ENCODE measurements at regions not wholly inside any gene's neighbourhood (a gene's known extent, or its start where the extent isn't known, plus 50 kb on each side); places are given as distances from the start of the nearest gene placed in this dataset.

- H3K4me1 ChIP-seq (ENCODE audit: insufficient read depth, low read length, severe bottlenecking), result no peaks in the 10 kb centered on the region
- no peak overlapping the region for H3K4me2 ChIP-seq (ENCODE audit: low read length)
- no peak overlapping the region for H2AFZ ChIP-seq (ENCODE audit: low read length)
- TF ChIP-seq EZH2 (IDR thresholded peaks at IDR 0.05; ENCODE audit: borderline replicate concordance, low read length) (no peak), CTCF (IDR thresholded peaks at IDR 0.05; ENCODE audit: low read length) (no peak)
- H3F3A ChIP-seq (ENCODE audit: insufficient read depth, low read length), result no peaks in the 10 kb centered on the region
- no peak overlapping the region for H3K9ac ChIP-seq (ENCODE audit: low read length)
- no peaks in the 10 kb centered on the region for H3K9me2 ChIP-seq (ENCODE audit: low read depth, low read length)
- H3K36me3 ChIP-seq (ENCODE audit: insufficient read depth, low read length), result no peaks in the 10 kb centered on the region
- H3K4me3 ChIP-seq (ENCODE audit: low read depth, low read length, poor library complexity, severe bottlenecking), result no peak overlapping the region
- H3K79me2 ChIP-seq (ENCODE audit: insufficient read depth, low read length), result no peaks in the 10 kb centered on the region
- H3K27ac ChIP-seq (ENCODE audit: low read depth, low read length, poor library complexity, severe bottlenecking), result no peak overlapping the region
- no peaks in the 10 kb centered on the region for H3K9me3 ChIP-seq (ENCODE audit: low read length)
- no peaks in the 10 kb centered on the region for H4K20me1 ChIP-seq (ENCODE audit: insufficient read depth, low read length)
- H3K27me3 ChIP-seq (ENCODE audit: insufficient read depth, low read length), result no peaks in the 10 kb centered on the region
These were observed 122.6 kb upstream of the EPHA3 start for GRCh38 chr3:88984832-88985231.

GRCh38 chr3:88985491-88985890 lies 121.9 kb upstream of the EPHA3 start:
- H3K9me2 ChIP-seq (ENCODE audit: low read depth, low read length), result no peaks in the 10 kb centered on the region
- no peaks in the 10 kb centered on the region for H3K79me2 ChIP-seq (ENCODE audit: insufficient read depth, low read length)
- TF ChIP-seq EZH2 (IDR thresholded peaks at IDR 0.05; ENCODE audit: borderline replicate concordance, low read length), result no peak
- TF ChIP-seq CTCF (IDR thresholded peaks at IDR 0.05; ENCODE audit: low read length), result no peak
- no peak overlapping the region for H3K27ac ChIP-seq (ENCODE audit: low read depth, low read length, poor library complexity, severe bottlenecking)
- H3K4me3 ChIP-seq (ENCODE audit: low read depth, low read length, poor library complexity, severe bottlenecking), result no peak overlapping the region
- H4K20me1 ChIP-seq (ENCODE audit: insufficient read depth, low read length), result no peaks in the 10 kb centered on the region
- no peaks in the 10 kb centered on the region for H3K27me3 ChIP-seq (ENCODE audit: insufficient read depth, low read length)
- no peaks in the 10 kb centered on the region for H3K36me3 ChIP-seq (ENCODE audit: insufficient read depth, low read length)
- H3F3A ChIP-seq (ENCODE audit: insufficient read depth, low read length), result no peaks in the 10 kb centered on the region
- no peak overlapping the region for H3K9ac ChIP-seq (ENCODE audit: low read length)
- H2AFZ ChIP-seq (ENCODE audit: low read length), result no peak overlapping the region
- no peaks in the 10 kb centered on the region for H3K4me1 ChIP-seq (ENCODE audit: insufficient read depth, low read length, severe bottlenecking)
- no peak overlapping the region for H3K4me2 ChIP-seq (ENCODE audit: low read length)
- H3K9me3 ChIP-seq (ENCODE audit: low read length), result no peaks in the 10 kb centered on the region

- Histone ChIP-seq H3K36me3 (ENCODE audit: insufficient read depth, low read length) (no peaks in the 10 kb centered on the region), H3K4me2 (ENCODE audit: low read length) (no peak overlapping the region), H3K27ac (ENCODE audit: low read depth, low read length, poor library complexity, severe bottlenecking) (no peak overlapping the region), H3K9me2 (ENCODE audit: low read depth, low read length) (no peaks in the 10 kb centered on the region), H3K4me1 (ENCODE audit: insufficient read depth, low read length, severe bottlenecking) (no peaks in the 10 kb centered on the region), H3K4me3 (ENCODE audit: low read depth, low read length, poor library complexity, severe bottlenecking) (no peak overlapping the region), H3K9me3 (ENCODE audit: low read length) (no peaks in the 10 kb centered on the region), H4K20me1 (ENCODE audit: insufficient read depth, low read length) (no peaks in the 10 kb centered on the region), H2AFZ (ENCODE audit: low read length) (no peak overlapping the region), H3K9ac (ENCODE audit: low read length) (no peak overlapping the region), H3K79me2 (ENCODE audit: insufficient read depth, low read length) (no peaks in the 10 kb centered on the region), H3K27me3 (ENCODE audit: insufficient read depth, low read length) (no peaks in the 10 kb centered on the region), H3F3A (ENCODE audit: insufficient read depth, low read length) (no peaks in the 10 kb centered on the region)
- TF ChIP-seq CTCF (IDR thresholded peaks at IDR 0.05; ENCODE audit: low read length), result no peak
- TF ChIP-seq EZH2 (IDR thresholded peaks at IDR 0.05; ENCODE audit: borderline replicate concordance, low read length), result no peak
These were observed 120.6 kb upstream of the EPHA3 start for GRCh38 chr3:88986834-88987233.

All from OCI-LY1 (cell line).